ENCODE measurements at regions not wholly inside any gene's neighbourhood (a gene's known extent, or its start where the extent isn't known, plus 50 kb on each side); places are given as distances from the start of the nearest gene placed in this dataset.
"Not testable (repeated sequence)": the region's sequence is repeated elsewhere in the genome, so short reads cannot be mapped to it uniquely, and the experiment has no call there.

DNA sequence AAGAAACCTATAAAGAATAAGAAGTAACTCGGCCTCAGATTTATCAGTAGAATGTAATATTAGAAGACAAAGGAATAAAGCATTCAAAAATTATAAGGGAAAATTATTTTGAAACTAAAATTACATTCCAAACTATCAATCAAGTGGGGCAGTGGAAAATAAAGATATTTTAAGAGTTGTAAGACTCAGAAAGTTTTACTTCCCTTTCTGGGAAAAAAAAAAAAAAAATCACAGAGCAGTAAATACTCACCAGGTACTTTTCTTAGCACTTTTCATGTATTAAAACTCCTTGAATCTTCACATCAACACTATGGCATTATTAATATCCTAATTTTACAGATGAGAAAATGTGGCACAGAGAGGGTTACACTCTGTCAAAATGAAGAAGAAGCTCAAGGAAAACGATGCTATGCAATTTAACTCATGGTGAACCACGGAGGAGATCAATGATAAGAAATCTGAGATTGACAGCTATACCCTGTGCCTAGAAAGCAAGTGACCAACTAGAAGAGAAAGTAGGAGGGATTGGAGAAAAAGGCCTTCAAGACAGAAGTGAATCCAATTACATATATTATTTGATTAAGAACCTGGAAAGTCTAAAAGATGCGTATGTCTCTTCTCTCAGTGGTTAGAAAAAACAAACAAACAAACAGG lies 238.9 kb upstream of the ID2 start:
- Histone ChIP-seq H3K4me3 (no peak overlapping the region), H3K4me1 (peaks cover 0 to 16% (median 5%) of the 10 kb centered on the region in 12 donors), H3K9me3 (no peaks in the 10 kb centered on the region), H3K27ac (no peak overlapping the region), H3K27me3 (no peaks in the 10 kb centered on the region), H3K36me3 (no peaks in the 10 kb centered on the region)
- intact Hi-C loops (cut with DNase I): no loop called here
- ATAC-seq (no peak), DNase-seq (no peak)
- TF ChIP-seq, protein P1, sequence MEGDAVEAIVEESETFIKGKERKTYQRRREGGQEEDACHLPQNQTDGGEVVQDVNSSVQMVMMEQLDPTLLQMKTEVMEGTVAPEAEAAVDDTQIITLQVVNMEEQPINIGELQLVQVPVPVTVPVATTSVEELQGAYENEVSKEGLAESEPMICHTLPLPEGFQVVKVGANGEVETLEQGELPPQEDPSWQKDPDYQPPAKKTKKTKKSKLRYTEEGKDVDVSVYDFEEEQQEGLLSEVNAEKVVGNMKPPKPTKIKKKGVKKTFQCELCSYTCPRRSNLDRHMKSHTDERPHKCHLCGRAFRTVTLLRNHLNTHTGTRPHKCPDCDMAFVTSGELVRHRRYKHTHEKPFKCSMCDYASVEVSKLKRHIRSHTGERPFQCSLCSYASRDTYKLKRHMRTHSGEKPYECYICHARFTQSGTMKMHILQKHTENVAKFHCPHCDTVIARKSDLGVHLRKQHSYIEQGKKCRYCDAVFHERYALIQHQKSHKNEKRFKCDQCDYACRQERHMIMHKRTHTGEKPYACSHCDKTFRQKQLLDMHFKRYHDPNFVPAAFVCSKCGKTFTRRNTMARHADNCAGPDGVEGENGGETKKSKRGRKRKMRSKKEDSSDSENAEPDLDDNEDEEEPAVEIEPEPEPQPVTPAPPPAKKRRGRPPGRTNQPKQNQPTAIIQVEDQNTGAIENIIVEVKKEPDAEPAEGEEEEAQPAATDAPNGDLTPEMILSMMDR (IDR thresholded peaks at IDR 0.05): no peak
- TF ChIP-seq POLR2A (IDR thresholded peaks at IDR 0.05): no peak
- WGBS, 4 donors: 60 to 68% (median 64%) methylated on average over 4 of the region's 4 CpGs

DNA sequence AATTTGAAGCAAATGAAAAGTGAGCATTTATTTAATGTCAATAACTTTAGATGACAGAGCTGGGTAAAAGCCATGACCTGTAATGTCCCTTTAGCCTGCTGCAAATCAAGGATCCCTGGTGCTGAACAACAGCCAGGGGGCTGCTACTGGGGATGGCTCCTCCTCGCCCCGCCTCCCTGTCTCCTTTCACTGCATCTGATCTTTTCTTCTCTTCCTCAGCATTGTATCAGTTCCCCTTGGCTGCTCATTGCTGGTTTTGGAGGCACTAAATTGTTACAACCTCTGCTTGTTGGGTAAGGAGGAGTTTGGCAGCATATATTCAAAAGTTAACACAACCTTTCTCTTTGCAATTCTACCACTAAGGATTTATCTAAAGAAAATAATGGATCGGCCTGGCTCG lies 236.3 kb upstream of the ID2 start:
- intact Hi-C loops (cut with DNase I): no loop called here
- TF ChIP-seq, protein P1 (IDR thresholded peaks at IDR 0.05): no peak
- TF ChIP-seq POLR2A (IDR thresholded peaks at IDR 0.05): no peak
- WGBS, 4 donors: 42 to 59% (median 45%) methylated on average over 4 of the region's 4 CpGs
- H3K27ac ChIP-seq: no peak overlapping the region
- H3K4me3 ChIP-seq: no peak overlapping the region
- ATAC-seq (no peak), DNase-seq (no peak)
- no peaks in the 10 kb centered on the region for H3K4me1 ChIP-seq
- H3K27me3 ChIP-seq: no peaks in the 10 kb centered on the region
- H3K36me3 ChIP-seq: no peaks in the 10 kb centered on the region
- H3K9me3 ChIP-seq: no peaks in the 10 kb centered on the region

DNA sequence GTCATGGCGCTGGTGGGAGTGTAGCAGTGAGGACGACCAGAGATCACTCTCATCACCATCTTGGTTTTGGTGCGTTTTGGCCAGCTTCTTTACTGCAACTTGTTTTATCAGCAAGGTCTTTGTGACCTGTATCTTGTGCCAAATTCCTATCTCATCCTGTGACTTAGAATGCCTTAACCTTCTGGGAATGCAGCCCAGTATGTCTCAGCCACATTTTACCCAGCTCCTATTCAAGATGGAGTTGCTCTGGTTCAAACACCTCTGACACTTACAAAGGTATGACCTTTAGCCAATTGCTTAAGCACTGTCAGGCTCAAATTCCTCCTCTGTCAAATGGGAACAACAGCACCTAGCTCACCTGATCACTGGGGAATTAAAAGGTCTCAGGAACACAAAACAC lies 235.1 kb upstream of the ID2 start:
- ATAC-seq; H3K4me3 ChIP-seq; H3K27ac ChIP-seq; H3K4me1 ChIP-seq; intact Hi-C loops (cut with DNase I); DNase-seq; H3K27me3 ChIP-seq; H3K36me3 ChIP-seq; H3K9me3 ChIP-seq: not testable (repeated sequence)
- 61 to 87% (median 63%) methylated on average over 3 of the region's 3 CpGs for WGBS, 4 donors

- Histone ChIP-seq H3K9me3 (no peaks in the 10 kb centered on the region), H3K27ac (no peak overlapping the region), H3K36me3 (no peaks in the 10 kb centered on the region), H3K4me3 (no peak overlapping the region), H3K4me1 (no peaks in the 10 kb centered on the region), H3K27me3 (no peaks in the 10 kb centered on the region)
- intact Hi-C loops (cut with DNase I): no loop called here
- 92 to 97% (median 94%) methylated on average over 3 of the region's 3 CpGs for WGBS, 4 donors
- TF ChIP-seq, protein P1 (IDR thresholded peaks at IDR 0.05): no peak
- TF ChIP-seq POLR2A (IDR thresholded peaks at IDR 0.05): no peak
- ATAC-seq (no peak), DNase-seq (no peak)
These were observed 234.1 kb upstream of the ID2 start for GRCh38 chr2:8447610-8448221.

Measured in heart left ventricle (tissue), 16 donors.